ENCODE measurements at regions not wholly inside any gene's neighbourhood (a gene's known extent, or its start where the extent isn't known, plus 50 kb on each side); places are given as distances from the start of the nearest gene placed in this dataset.
"Not testable (repeated sequence)": the region's sequence is repeated elsewhere in the genome, so short reads cannot be mapped to it uniquely, and the experiment has no call there.

DNA sequence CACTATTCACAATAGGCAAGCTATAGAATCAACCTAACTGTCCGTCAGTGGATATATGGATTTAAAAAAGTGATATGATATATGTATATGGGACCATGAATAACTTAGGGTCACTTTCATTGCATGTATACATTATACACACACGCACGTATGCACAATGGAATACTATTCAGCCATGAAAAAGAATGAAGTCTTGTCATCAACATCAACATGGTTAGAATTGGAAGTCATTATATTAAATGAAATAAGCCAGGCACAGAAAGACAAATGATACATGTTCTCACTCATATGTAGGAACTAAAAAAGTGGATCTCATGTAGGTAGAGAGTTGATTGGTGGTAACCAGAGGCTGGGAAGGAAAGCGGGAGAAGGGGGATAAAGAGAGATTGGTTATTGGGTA is 234.3 kb downstream of the VRK1 start:
- no peak for DNase-seq (ENCODE audit: low read depth)

DNA sequence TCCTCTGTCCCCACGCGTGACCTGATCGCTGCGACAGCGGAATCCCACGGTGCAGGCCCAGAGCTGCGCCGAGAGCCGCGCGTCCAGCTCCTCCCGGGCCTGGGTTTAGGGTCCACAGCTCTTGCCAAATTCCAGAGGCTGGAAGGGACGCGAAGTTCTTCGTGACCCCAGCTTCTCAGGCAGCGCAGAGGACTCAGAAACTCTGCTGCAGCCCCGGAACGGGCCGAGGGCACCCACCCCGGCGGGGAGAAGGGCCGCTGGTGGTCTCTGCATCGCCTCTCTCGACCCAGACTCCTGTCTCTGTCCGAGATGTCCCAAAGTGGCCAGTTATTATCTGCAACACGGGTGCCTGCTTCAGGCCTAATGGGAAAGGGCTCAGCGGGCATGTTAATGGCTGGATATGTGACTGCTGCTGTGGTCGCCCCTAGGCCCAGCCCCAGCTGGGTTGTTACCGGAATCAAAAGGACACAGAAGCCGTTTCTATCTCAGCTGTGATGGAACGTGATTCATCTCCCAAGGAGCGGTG is 236.4 kb downstream of the VRK1 start:
- DNase-seq (ENCODE audit: low read depth), result no peak

DNA sequence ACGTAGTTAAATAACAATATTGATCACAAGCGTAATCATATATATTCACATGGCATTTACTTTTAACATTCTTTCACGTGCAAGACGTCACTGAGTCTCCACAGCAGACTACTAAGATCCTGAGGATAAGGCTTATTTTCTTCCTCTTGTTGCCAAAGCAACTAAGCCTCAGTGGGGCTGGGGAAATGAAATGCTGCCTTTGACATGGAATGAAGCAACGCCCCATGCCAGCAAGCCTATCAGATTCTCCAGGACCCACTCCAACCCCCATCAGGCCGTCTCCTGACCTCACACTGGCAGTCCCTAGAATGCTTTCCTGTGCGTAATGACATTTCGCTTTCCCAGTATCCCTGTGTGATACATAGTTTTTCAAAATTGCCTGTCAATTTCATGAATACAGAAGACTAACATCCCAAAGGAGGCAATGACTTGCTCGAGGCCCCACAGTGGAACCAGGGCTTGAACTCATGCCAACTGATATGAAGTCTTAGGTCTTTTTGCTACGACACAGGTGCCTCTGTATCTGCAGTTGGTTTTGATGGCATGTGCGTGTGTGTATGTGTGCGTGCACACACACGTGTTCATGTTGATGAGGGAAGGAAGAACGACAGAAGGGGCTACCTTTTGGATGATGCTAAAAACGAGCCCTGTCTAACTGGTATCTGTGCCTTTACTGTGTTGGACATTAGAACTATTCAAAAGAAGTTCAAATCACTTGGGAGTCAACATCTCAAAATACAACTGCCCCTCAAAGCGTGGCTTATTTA is 239.1 kb downstream of the VRK1 start:
- no peak for DNase-seq (ENCODE audit: low read depth)

DNA sequence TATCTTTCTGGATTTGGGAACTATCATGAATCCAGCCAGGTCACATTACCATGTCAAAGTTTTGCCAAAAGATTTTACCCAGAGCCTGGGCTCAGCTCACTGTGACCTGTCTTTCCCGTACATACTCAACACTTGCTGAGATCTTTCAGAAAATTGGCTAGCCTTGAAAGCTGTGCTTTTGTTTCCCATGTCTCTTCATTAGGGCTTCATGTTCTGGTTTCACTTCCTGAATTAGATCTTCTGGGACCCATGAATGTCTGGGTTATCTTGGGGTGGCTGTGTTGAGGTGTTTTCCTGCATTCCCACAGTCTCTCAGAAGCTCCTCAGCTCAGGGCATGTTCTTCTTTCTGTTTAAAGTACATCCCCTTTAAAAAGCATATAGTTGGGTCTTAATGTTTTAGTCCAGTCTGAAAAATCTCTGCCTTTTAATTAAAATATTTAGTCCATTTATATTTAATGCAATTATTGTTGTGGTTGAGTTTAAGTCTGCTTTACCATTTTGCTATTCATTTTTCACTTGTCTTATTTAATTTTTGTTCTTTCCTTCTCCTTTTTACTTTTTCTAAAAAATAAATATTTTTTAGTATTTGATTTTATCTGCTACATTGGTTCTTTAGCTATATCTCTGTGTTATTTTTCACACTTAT is 242.7 kb downstream of the VRK1 start:
- DNase-seq (ENCODE audit: low read depth), result no peak

DNA sequence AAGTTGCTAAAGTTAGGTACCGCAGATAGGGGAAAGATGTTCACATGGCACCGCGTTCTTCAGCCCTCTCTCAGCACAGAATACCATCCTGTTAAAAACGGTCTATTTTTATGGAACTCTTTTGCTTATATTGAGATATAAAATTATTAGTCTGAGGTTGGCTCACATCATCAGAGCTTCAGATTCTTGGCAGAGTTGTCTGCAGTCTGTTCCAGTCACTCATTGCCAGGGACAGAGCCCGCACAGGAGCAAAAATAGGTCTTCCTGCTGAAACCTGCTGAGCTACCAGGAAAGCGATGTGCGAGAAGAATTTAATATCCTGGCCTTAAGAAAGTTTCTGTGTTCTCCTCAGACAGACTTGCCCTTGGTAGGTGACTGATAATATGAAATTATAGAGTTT is 249.8 kb downstream of the VRK1 start:
- no peak for DNase-seq (ENCODE audit: low read depth)

DNA sequence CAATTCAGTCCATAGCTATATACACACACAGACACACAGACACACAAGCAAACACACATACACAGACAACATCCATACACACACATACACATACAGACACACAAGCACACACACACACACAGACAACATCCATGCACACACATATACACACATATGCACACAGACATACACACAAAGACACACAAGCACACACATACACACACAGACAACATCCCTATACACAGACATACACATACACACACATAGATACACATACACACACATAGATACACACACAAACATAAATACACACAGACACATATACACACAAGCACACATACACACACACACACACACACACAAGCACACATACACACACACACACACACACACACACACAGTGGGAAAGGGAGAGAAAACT is 254.8 kb downstream of the VRK1 start:
- no peak for DNase-seq (ENCODE audit: low read depth)

DNA sequence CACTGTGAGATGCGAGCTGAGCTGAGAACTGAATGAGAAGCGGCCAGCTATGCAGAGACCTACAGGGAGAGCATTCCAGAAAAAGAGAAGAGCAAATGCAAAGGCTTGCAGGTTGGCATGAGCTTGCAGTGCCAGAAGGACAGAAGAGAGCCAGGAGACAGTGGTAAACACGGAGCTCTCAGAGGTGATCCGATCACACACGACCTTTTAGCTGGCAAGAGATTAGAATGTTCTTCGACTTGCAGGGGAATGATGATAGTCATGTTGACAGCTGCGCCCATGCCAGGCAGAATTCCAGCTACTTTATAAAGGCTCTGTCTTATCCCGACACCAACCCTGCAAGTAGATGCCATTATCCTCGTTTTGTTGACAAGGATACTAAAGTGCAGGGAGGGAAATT is 256.8 kb downstream of the VRK1 start:
- DNase-seq (ENCODE audit: low read depth), result no peak

DNA sequence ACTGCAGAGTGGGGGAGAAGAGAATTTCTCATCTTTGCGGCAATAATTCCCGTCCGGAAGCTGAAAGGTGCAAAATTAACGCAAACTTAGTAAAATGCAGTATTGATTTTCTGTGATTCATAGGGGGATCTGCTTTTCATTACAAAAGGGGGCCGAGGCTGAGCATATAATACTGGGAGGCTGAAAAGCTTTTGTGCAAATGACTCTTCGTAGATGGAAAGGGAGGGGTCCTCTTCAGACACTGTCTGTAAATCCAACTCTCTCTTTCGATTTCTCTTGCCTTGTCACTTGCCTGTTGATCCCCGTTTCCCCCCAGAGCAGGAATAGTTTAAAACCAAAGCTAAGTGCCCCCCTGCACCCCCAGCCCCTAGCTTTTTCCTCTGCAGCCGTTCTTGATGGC is 258.2 kb downstream of the VRK1 start:
- DNase-seq (ENCODE audit: low read depth), result no peak

DNA sequence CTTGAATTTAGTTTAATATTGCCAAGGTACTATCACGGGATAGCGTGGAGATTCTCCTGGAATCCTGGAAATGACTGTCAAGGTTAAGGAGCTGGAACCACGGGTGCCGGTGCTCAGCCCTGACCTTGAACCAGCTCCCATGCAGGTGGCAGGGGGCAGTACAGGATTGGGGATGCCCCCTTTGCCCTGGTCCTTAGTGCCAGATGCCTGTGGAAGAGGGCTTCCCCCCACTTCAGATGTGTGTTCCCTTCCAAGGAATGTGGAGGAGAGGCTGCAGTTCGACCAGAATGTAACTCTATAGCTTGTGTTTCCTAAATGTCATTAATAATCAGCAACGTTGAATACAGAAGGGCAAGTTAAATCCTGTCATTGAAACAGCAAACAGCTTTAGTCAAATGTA is 258.9 kb downstream of the VRK1 start:
- no peak for DNase-seq (ENCODE audit: low read depth)

DNA sequence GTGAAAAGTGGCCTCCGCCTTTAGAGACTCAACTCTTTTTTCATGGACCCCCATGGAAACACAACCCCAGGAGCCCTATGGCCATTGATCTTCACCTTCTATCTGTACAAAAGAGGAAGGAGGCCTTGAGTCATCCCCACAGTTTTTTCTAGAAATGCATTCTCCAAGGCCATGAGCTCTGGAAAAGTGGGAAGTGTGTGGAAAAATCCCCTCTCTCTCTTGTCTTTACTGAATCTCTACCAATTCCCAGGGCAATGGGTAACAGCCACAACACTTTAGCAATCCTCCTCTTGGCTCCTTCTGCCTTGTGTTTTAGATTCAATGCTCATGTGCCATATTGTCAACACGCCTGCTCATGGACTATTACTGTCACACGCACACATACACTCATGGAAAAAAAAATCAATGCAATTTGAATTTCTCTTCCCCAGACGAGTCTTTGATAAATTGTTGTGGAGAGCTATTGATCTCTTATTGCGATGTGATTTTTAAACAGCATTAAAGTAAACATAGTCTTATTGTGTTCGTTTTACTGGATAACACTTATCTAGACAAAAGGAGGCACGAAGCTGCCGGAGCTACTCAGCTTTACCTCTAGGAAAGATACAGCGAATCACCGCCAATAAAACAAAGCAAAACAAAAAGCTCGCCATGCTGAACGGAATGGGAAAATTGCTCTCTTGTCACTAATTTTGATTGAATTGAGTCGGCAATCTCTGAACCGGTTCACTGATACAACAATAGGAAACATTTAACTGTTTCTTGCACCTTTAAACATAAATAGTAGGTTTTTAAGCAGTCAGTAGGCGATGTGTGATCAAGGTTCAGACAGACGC is 260.3 kb downstream of the VRK1 start:
- DNase-seq (ENCODE audit: low read depth), result no peak

DNA sequence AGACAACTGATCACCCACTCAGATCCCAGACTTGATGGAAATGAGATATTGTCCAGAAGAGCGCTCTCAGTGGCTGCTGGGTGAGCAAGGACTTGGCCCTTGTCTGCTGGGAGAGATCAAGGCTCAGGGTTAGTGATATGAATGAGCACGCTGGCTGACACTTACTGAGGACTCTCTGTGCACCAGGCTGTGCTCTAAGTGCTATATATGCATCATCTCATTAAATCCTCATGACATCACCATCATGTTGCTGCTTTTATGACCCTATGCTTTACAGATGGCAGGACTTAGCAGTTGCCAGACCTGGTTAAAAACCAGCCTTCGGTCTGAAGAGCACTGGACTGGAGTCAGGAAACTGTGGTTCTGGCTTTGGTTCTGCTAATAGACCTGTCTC is 260.9 kb downstream of the VRK1 start:
- no peak for DNase-seq (ENCODE audit: low read depth)

DNA sequence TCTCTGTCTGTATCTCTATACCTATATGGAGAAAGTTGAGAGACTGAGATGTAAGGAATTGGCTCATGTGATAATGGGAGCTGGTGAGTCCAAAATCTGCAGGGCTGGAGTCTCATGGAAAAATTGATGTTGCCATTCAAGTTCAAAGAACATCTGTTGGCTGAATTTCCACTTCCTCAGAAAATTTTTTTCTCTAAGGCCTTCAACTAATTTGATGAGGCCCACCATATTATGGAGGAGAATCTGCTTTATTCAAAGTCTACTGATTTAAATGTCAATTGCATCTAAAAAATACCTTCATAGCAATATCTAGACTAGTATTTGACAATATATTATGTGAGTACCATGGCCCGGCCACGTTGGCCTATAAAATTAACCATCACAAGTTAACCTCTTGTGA is 261.4 kb downstream of the VRK1 start:
- DNase-seq (ENCODE audit: low read depth), result no peak

DNA sequence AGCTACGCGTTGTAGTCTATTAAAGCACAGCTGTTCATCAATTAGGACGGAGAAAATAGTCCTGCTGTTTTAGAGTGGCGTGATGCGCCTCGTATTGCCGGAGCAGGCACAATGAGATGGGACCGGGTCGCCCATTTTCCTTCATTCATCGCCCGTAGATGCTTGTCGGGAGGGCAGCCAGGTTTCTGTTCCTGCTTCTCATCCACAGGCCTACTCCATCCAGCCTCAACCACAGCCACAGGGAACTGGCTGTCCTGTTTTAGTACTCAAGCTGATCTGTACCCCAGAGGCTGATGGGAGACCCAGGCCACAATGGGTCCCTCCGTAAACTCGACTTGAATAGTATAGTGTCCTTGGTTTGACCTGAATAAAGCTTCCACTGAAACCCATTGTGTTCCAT is 264.0 kb downstream of the VRK1 start:
- no peak for DNase-seq (ENCODE audit: low read depth)

DNA sequence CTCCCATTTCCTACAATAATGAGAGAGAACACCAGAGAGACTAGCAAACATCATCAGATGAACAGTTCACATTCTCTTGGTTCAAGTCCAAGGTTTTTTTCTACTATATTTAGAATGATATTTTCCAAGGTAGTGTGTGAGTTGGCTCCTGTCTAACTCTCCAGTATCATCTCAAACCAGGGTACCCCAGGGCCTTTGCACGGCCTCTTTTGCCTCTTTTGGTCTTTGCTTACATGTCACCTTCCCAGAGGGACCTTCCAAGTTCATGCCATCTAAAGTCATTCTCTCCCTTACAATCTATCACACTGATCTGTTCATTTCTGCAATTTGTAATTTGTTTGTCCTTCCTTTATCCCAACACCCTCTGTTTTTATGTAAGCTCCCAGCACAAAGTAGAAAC is 264.5 kb downstream of the VRK1 start:
- no peak for DNase-seq (ENCODE audit: low read depth)

DNA sequence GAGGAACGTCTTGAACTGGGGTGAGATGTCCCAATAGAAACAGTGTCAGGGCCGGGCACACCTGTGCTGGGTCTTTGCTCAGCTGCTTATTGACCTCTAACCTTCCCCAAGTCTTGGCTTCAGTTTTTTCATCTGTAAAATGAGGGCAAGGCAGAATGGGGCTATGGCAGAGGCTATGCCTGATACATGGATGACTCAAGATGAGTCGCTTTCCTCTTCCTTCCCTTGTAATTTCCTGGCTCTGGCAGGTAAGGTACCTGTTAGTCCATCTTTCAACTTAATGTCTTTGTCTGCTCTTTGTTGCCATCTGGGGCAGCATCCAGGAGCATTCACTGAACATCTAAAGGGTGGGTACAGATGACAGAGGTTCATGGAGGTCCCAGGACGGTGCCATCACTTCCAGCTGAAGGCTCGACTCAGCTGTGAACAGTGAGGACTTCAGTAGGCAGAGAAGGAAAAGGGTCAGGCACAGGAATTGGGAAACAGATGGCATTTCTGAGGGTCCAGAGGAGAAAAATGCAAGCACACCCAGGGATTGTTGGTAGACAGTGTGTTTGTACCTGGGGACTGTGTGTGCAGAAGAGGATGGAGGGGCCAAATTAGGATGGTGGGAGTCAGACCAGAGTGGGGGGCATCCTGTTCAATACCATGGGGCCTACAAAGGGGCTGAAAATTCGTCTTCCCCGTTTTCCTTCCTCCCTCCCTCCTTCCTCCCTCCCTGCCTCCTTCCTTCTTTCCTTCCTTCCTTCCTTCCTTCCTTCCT is 268.3 kb downstream of the VRK1 start:
- DNase-seq (ENCODE audit: low read depth), result no peak

DNA sequence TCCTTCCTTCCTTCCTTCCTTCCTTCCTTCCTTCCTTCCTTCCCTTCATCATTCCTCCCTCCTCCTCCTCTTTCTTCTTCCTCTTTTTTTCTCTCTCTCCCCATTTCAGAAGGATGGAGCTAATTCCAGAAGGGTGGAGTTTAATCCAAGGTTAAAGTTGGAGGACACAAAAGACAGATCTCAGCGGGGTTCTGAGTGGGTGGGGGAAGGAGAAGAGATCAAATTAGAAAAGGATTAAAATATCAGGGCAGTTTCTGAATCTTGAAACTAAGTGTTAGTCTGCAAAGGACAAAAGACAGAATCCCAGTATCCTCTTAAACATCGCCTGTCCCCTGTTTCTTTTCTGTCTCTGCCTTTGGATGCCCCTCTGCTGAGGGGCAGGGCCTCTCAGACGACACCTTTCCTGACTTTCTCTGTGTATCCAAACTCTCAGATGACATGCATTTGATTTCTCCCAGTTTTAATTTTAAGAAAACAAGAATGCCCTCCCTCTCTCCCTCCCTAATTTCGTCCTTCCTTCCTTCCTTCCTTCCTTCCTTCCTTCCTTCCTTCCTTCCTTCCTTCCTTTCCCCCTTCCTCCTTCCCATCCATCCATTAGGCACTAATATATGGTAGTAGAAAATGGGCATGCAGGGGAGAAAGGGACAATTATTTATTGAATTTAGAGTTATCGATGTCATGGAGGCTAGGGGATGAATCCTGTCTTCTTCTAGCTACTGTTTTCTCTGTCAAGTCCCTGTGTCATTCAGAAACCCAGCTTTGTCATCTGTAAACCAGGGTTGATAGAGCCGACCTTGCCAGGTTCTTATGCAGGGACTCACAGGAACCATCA is 269.1 kb downstream of the VRK1 start:
- no peak for DNase-seq (ENCODE audit: low read depth)

DNA sequence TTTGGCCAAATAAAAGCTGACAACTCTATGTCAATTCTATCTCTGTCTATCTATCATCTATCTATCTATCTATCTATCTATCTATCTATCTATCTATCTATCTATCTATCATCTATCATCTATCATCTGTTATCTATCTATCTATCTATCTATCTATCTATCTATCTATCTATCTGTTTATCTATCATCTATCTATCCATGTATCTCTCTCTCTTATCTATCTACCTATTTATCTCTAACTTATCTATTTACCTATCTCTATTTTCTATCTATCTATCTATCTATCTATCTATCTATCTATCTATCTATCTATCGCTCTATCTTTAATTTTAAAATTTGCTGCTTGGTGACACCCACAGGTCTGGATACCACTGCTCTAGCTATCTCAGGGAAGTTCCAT is 271.1 kb downstream of the VRK1 start:
- DNase-seq (ENCODE audit: low read depth), result not testable (repeated sequence)

DNA sequence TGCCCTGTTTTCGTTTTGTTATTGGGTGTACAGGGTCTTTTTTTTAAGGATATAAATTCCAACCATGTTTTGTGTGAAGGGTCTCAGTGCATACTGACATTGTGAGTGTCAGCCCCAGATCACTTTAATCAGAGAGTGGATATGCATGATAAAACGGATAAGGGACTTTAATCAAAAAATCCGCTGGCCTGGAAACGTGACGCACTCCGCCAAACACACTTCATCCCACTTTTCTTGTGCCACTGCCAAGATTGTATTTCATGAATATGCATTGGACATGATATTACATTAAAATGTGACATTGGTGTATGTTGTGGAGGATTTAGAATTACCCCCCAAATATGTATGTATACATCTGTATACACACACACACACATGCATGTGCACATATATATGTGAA is 273.1 kb downstream of the VRK1 start:
- no peak for DNase-seq (ENCODE audit: low read depth)

DNA sequence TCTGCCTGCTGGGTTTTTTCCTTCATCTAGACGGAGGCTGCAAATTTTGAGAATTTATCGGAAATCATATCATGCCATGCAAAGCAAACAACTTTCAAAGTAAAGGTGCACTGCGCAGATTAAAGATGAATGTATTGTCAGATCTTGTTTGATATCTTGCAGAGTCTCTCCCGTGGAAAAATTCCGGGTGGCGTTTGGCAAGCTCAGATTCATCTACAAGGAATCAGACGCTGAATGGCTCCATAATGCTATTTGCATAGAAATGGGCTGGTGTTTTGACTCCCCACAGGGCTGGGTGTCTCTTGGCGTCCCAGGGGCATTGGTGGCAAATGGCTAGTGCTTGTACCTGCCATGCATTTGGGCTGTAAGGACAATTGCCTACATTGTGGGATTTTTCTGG is 274.0 kb downstream of the VRK1 start:
- DNase-seq (ENCODE audit: low read depth), result no peak

DNA sequence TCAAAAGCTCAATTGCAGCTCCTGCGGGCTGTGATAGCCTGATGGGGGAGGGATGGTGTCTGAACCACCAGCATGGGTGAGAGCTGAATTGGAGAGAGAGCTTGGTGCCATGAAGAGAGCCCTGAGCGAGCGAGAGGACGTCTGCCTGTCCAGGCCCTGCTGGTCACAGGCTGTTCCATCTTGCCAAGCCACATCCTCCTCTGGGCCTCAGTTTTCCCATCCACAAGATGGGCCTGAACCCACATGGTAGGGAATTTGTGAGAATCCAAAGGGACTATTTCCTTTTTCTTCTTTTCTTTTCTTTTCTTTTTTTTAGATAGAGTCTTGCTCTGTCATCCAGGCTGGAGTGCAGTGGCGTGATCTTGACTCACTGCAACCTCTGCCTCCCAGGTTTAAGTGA is 276.4 kb downstream of the VRK1 start:
- DNase-seq (ENCODE audit: low read depth), result no peak

DNA sequence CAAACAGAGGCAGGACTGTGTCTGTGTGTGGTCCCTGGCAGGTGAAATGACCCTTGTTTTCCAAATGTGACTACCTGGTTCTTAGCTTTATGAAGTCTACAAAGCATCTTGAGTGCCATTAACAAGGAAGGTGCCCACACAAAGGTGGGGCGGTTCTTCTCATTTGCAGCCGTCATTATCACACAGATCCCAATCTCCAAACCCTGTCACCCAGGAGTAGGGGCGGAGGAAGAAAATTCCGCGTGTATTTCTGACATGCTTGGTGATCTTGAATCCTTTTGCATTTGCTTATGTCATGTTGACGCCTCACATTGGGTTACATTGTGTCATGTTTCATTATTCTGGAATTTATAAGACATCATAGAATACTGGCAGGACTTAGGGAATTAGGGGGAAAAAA is 277.3 kb downstream of the VRK1 start:
- DNase-seq (ENCODE audit: low read depth), result no peak

Data from T-helper 22 cell (primary cell).